ENCODE measurements at regions not wholly inside any gene's neighbourhood (a gene's known extent, or its start where the extent isn't known, plus 50 kb on each side); places are given as distances from the start of the nearest gene placed in this dataset.

DNA sequence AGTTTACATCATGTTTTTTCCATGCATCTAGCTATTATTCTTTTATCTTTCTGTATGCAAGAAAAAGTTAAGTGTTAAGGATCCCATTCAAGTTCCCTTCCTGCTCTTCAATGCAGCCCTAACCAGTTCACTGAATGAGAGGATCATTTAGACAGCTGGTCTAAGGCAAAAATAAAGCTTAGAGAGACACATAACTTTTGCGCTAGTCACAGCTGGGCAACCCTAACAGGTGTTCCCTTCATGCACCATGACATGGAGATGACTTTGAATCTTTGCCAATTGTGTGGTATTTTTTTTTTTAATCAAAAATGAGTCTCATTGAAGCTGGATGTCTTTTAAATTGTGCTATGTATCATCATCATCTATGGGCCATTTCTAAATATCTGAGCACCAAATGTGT, 393.8 kb upstream of the CYRIA start:
- Mint-ChIP-seq H3K27me3 (ENCODE audit: low read depth) (no peaks in the 10 kb centered on the region; the same call in 1 of the 2 replicates), H3K4me1 (peaks cover 35 to 39% of the 10 kb centered on the region in 2 experiments), H3K4me3 (no peak overlapping the region), H3K36me3 (ENCODE audit: insufficient read depth in 1 of 3, low read depth in 3 of 3) (no peaks in the 10 kb centered on the region), H3K9me3 (no peaks in the 10 kb centered on the region), H3K27ac (no peak overlapping the region; a peak in 3 of 7 replicates)
- Histone ChIP-seq H3K4ac (ENCODE audit: low read depth, low read length) (no peak overlapping the region), H2BK20ac (ENCODE audit: low read depth, low read length, poor library complexity, severe bottlenecking) (no peak overlapping the region), H3K23me2 (ENCODE audit: insufficient read length, low read depth, low read length, poor library complexity, severe bottlenecking) (no peaks in the 10 kb centered on the region), H3T11ph (ENCODE audit: low read length) (no peak overlapping the region), H2AFZ (ENCODE audit: low read length) (no peak overlapping the region), H3K79me2 (ENCODE audit: insufficient read depth, low read length) (no peaks in the 10 kb centered on the region), H3K14ac (ENCODE audit: insufficient read depth, low read length) (no peak overlapping the region), H2BK120ac (ENCODE audit: low read depth, low read length, poor library complexity, severe bottlenecking) (no peak overlapping the region), H2BK15ac (ENCODE audit: low read depth, low read length) (no peak overlapping the region), H2BK12ac (ENCODE audit: insufficient read length, low read depth, low read length) (no peak overlapping the region), H3K56ac (ENCODE audit: insufficient read length, low read depth, low read length) (no peak overlapping the region), H3K9ac (ENCODE audit: extremely low read depth, insufficient read length, low read length) (no peak overlapping the region), H4K20me1 (ENCODE audit: control insufficient read depth, insufficient read depth, insufficient read length) (no peaks in the 10 kb centered on the region), H3K4me2 (ENCODE audit: insufficient read depth, insufficient read length, low read length) (no peak overlapping the region), H4K91ac (ENCODE audit: insufficient read length, low read depth, low read length) (no peak overlapping the region), H3K18ac (ENCODE audit: insufficient read length, low read depth, low read length) (no peak overlapping the region), H2BK5ac (ENCODE audit: insufficient read length, low read length) (no peak overlapping the region), H3K23ac (ENCODE audit: insufficient read length, low read depth, low read length) (no peak overlapping the region), H3K27ac (ENCODE audit: insufficient read length, low read depth, low read length) (no peak overlapping the region), H3K4me1 (ENCODE audit: insufficient read depth, low read length) (peaks cover 12% of the 10 kb centered on the region), H2AK5ac (ENCODE audit: insufficient read length, low read length) (no peak overlapping the region), H3K9me3 (ENCODE audit: control insufficient read depth, low read depth, low read length) (no peaks in the 10 kb centered on the region), H3K79me1 (ENCODE audit: insufficient read depth, low read depth, low read length, poor library complexity, severe bottlenecking) (no peaks in the 10 kb centered on the region), H4K8ac (replicated peaks; ENCODE audit: insufficient read length, low read depth, low read length) (no peak overlapping the region), H3K27me3 (ENCODE audit: insufficient read depth, low read length) (no peaks in the 10 kb centered on the region), H4K5ac (ENCODE audit: insufficient read length, low read depth, low read length) (no peak overlapping the region)
- WGBS (ENCODE audit: extremely low coverage, insufficient read length, low lambda C conversion rate): no CpG with 5 or more reads among the region's 1 CpG
- no peak for DNase-seq
- TF ChIP-seq, protein P1, sequence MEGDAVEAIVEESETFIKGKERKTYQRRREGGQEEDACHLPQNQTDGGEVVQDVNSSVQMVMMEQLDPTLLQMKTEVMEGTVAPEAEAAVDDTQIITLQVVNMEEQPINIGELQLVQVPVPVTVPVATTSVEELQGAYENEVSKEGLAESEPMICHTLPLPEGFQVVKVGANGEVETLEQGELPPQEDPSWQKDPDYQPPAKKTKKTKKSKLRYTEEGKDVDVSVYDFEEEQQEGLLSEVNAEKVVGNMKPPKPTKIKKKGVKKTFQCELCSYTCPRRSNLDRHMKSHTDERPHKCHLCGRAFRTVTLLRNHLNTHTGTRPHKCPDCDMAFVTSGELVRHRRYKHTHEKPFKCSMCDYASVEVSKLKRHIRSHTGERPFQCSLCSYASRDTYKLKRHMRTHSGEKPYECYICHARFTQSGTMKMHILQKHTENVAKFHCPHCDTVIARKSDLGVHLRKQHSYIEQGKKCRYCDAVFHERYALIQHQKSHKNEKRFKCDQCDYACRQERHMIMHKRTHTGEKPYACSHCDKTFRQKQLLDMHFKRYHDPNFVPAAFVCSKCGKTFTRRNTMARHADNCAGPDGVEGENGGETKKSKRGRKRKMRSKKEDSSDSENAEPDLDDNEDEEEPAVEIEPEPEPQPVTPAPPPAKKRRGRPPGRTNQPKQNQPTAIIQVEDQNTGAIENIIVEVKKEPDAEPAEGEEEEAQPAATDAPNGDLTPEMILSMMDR (conservative IDR thresholded peaks at IDR 0.05): no peak

Measured in H9 (cell line).